ENCODE measurements at regions not wholly inside any gene's neighbourhood (a gene's known extent, or its start where the extent isn't known, plus 50 kb on each side); places are given as distances from the start of the nearest gene placed in this dataset.

GRCh38 chr14:98204139-98204538, 1067.9 kb downstream of the BCL11B start:
- Histone ChIP-seq H3K36me3 (ENCODE audit: control insufficient read depth, insufficient read depth, low read length) (no peaks in the 10 kb centered on the region), H3K27me3 (replicated peaks; ENCODE audit: control insufficient read depth, insufficient read depth, low read length) (no peaks in the 10 kb centered on the region), H3K4me3 (replicated peaks; ENCODE audit: low read depth, low read length) (no peak overlapping the region)
- TF ChIP-seq CTCF (IDR thresholded peaks at IDR 0.05; ENCODE audit: insufficient read depth, low read length, poor library complexity, severe bottlenecking): no peak
- no peak for DNase-seq (ENCODE audit: extremely low read depth, insufficient read length)

- no peak for TF ChIP-seq CTCF (IDR thresholded peaks at IDR 0.05; ENCODE audit: insufficient read depth, low read length, poor library complexity, severe bottlenecking)
- DNase-seq (ENCODE audit: extremely low read depth, insufficient read length): no peak
- H3K27me3 ChIP-seq (replicated peaks; ENCODE audit: control insufficient read depth, insufficient read depth, low read length): no peaks in the 10 kb centered on the region
- H3K36me3 ChIP-seq (ENCODE audit: control insufficient read depth, insufficient read depth, low read length): no peaks in the 10 kb centered on the region
- no peak overlapping the region for H3K4me3 ChIP-seq (replicated peaks; ENCODE audit: low read depth, low read length)
Observed at GRCh38 chr14:98207415-98207814, 1064.6 kb downstream of the BCL11B start.

- no peak for DNase-seq (ENCODE audit: extremely low read depth, insufficient read length)
- H3K4me3 ChIP-seq (replicated peaks; ENCODE audit: low read depth, low read length): no peak overlapping the region
- H3K27me3 ChIP-seq (replicated peaks; ENCODE audit: control insufficient read depth, insufficient read depth, low read length): no peaks in the 10 kb centered on the region
- no peaks in the 10 kb centered on the region for H3K36me3 ChIP-seq (ENCODE audit: control insufficient read depth, insufficient read depth, low read length)
- TF ChIP-seq CTCF (IDR thresholded peaks at IDR 0.05; ENCODE audit: insufficient read depth, low read length, poor library complexity, severe bottlenecking): no peak
Observed at GRCh38 chr14:98208211-98208611, 1063.8 kb downstream of the BCL11B start.

- no peak for DNase-seq (ENCODE audit: extremely low read depth, insufficient read length)
- H3K36me3 ChIP-seq (ENCODE audit: control insufficient read depth, insufficient read depth, low read length): no peaks in the 10 kb centered on the region
- H3K27me3 ChIP-seq (replicated peaks; ENCODE audit: control insufficient read depth, insufficient read depth, low read length): no peaks in the 10 kb centered on the region
- no peak for TF ChIP-seq CTCF (IDR thresholded peaks at IDR 0.05; ENCODE audit: insufficient read depth, low read length, poor library complexity, severe bottlenecking)
- no peak overlapping the region for H3K4me3 ChIP-seq (replicated peaks; ENCODE audit: low read depth, low read length)
Observed at GRCh38 chr14:98208943-98209342, 1063.1 kb downstream of the BCL11B start.

GRCh38 chr14:98210045-98210672, 1061.8 kb downstream of the BCL11B start:
- H3K36me3 ChIP-seq (ENCODE audit: control insufficient read depth, insufficient read depth, low read length): no peaks in the 10 kb centered on the region
- no peak for DNase-seq (ENCODE audit: extremely low read depth, insufficient read length)
- no peak for TF ChIP-seq CTCF (IDR thresholded peaks at IDR 0.05; ENCODE audit: insufficient read depth, low read length, poor library complexity, severe bottlenecking)
- H3K4me3 ChIP-seq (replicated peaks; ENCODE audit: low read depth, low read length): no peak overlapping the region
- H3K27me3 ChIP-seq (replicated peaks; ENCODE audit: control insufficient read depth, insufficient read depth, low read length): no peaks in the 10 kb centered on the region

GRCh38 chr14:98217530-98217929, 1054.5 kb downstream of the BCL11B start:
- TF ChIP-seq CTCF (IDR thresholded peaks at IDR 0.05; ENCODE audit: insufficient read depth, low read length, poor library complexity, severe bottlenecking): no peak
- Histone ChIP-seq H3K4me3 (replicated peaks; ENCODE audit: low read depth, low read length) (no peak overlapping the region), H3K36me3 (ENCODE audit: control insufficient read depth, insufficient read depth, low read length) (no peaks in the 10 kb centered on the region), H3K27me3 (replicated peaks; ENCODE audit: control insufficient read depth, insufficient read depth, low read length) (no peaks in the 10 kb centered on the region)
- no peak for DNase-seq (ENCODE audit: extremely low read depth, insufficient read length)

Measured in GM06990 (cell line).